Type B pancreatic cell (in vitro differentiated cells): ENCODE measurements at regions not wholly inside any gene's neighbourhood (a gene's known extent, or its start where the extent isn't known, plus 50 kb on each side); places are given as distances from the start of the nearest gene placed in this dataset.
"Not testable (repeated sequence)": the region's sequence is repeated elsewhere in the genome, so short reads cannot be mapped to it uniquely, and the experiment has no call there.

Experiments used
- DNase-seq: peaks from one replicate; pipeline ENCODE4 v3.0.0; 2021; ENCODE audit warnings: mixed read lengths; ENCODE audit not compliant: unreplicated experiment; ENCODE audit errors: extremely low spot score
- H3K27ac Mint-ChIP-seq: 2 replicates; pipeline ENCODE4 v1.8.0; 2021; ENCODE audit warnings: mild to moderate bottlenecking, mixed read lengths
- H3K27me3 Mint-ChIP-seq: 2 replicates; pipeline ENCODE4 v1.8.0; 2021; ENCODE audit warnings: mixed read lengths
- H3K36me3 Mint-ChIP-seq: 2 replicates; pipeline ENCODE4 v1.8.0; 2021; ENCODE audit warnings: mixed read lengths
- H3K4me1 Mint-ChIP-seq: one replicate; pipeline ENCODE4 v1.8.0; 2021; ENCODE audit warnings: mixed read lengths; ENCODE audit not compliant: unreplicated experiment
- H3K4me3 Mint-ChIP-seq: 2 replicates; pipeline ENCODE4 v1.8.0; 2021; ENCODE audit warnings: mild to moderate bottlenecking, mixed read lengths
- H3K9me3 Mint-ChIP-seq: 2 replicates; pipeline ENCODE4 v1.8.0; 2021; ENCODE audit warnings: mixed read lengths
- CTCF ChIP-seq: fragments of 200-600 bp; sonication (generic); conservative IDR thresholded peaks from 2 replicates; pipeline ENCODE4 v1.5.0; 2021; ENCODE audit warnings: antibody characterized with exemption, mild to moderate bottlenecking

GRCh38 chrX:13386092-13386491 is 66.2 kb upstream of the ATXN3L start:
- H3K9me3 Mint-ChIP-seq, result no peaks in the 10 kb centered on the region
- DNase-seq, result no peak
- TF ChIP-seq CTCF, result no peak
- peaks cover 11% of the 10 kb centered on the region for H3K4me1 Mint-ChIP-seq
- H3K27ac Mint-ChIP-seq, result no peak overlapping the region
- no peaks in the 10 kb centered on the region for H3K27me3 Mint-ChIP-seq
- no peaks in the 10 kb centered on the region for H3K36me3 Mint-ChIP-seq
- H3K4me3 Mint-ChIP-seq, result no peak overlapping the region

GRCh38 chrX:13383907-13384306 is 64.1 kb upstream of the ATXN3L start:
- no peaks in the 10 kb centered on the region for H3K27me3 Mint-ChIP-seq
- no peaks in the 10 kb centered on the region for H3K36me3 Mint-ChIP-seq
- TF ChIP-seq CTCF, result no peak
- no peak overlapping the region for H3K4me3 Mint-ChIP-seq
- peaks cover 5% of the 10 kb centered on the region for H3K9me3 Mint-ChIP-seq
- H3K4me1 Mint-ChIP-seq, result peaks cover 16% of the 10 kb centered on the region
- H3K27ac Mint-ChIP-seq, result no peak overlapping the region
- no peak for DNase-seq

- no peak for TF ChIP-seq CTCF
- Mint-ChIP-seq H3K9me3 (peaks cover 5% of the 10 kb centered on the region), H3K4me1 (peaks cover 16% of the 10 kb centered on the region), H3K27ac (no peak overlapping the region), H3K36me3 (no peaks in the 10 kb centered on the region), H3K27me3 (no peaks in the 10 kb centered on the region), H3K4me3 (no peak overlapping the region)
- DNase-seq, result no peak
Measured at GRCh38 chrX:13381514-13381913, 61.7 kb upstream of the ATXN3L start.

- no peaks in the 10 kb centered on the region for H3K27me3 Mint-ChIP-seq
- H3K27ac Mint-ChIP-seq, result no peak overlapping the region
- no peaks in the 10 kb centered on the region for H3K36me3 Mint-ChIP-seq
- no peak for DNase-seq
- peak overlapping the region; percentile 52 for H3K4me3 Mint-ChIP-seq
- H3K4me1 Mint-ChIP-seq, result peaks cover 16% of the 10 kb centered on the region
- no peak for TF ChIP-seq CTCF
- H3K9me3 Mint-ChIP-seq, result peaks cover 5% of the 10 kb centered on the region
Measured at GRCh38 chrX:13380211-13380610, 60.4 kb upstream of the ATXN3L start.

- H3K4me1 Mint-ChIP-seq, result peaks cover 16% of the 10 kb centered on the region
- not testable (repeated sequence) for H3K36me3 Mint-ChIP-seq, H3K4me3 Mint-ChIP-seq, H3K9me3 Mint-ChIP-seq, DNase-seq, H3K27ac Mint-ChIP-seq, H3K27me3 Mint-ChIP-seq
Measured at GRCh38 chrX:13378562-13379518, 59.0 kb upstream of the ATXN3L start.

GRCh38 chrX:13377550-13377934 is 57.7 kb upstream of the ATXN3L start:
- H3K27ac Mint-ChIP-seq, result no peak overlapping the region
- no peaks in the 10 kb centered on the region for H3K36me3 Mint-ChIP-seq
- DNase-seq, result no peak
- H3K27me3 Mint-ChIP-seq, result no peaks in the 10 kb centered on the region
- H3K9me3 Mint-ChIP-seq, result peaks cover 5% of the 10 kb centered on the region
- no peak for TF ChIP-seq CTCF
- no peak overlapping the region for H3K4me3 Mint-ChIP-seq
- H3K4me1 Mint-ChIP-seq, result peaks cover 9% of the 10 kb centered on the region
